ENCODE measurements at regions not wholly inside any gene's neighbourhood (a gene's known extent, or its start where the extent isn't known, plus 50 kb on each side); places are given as distances from the start of the nearest gene placed in this dataset.
A peak's percentile ranks its signal among the peaks of the same experiment; 100 is the strongest.

DNA sequence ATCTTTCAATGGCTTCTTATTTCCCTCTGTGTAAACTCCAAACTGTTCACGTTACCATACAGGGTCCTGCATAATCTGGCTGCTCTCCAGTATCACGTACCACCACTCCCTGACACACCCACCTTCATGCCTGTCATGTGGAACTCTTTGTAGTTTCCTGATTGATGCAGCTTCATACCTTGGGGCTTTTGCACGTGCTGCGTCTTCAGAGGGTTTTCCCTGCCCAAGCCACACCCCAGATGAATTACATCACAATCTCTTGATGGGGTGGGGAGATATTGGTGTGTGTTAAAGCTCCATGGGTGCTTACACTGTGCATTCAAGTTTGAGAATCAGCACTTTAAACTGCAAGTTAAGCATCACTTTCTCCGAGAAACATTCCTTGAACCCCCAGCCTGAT lies 101.9 kb downstream of the CT47B1 start (continued):
- TF ChIP-seq, protein P1, sequence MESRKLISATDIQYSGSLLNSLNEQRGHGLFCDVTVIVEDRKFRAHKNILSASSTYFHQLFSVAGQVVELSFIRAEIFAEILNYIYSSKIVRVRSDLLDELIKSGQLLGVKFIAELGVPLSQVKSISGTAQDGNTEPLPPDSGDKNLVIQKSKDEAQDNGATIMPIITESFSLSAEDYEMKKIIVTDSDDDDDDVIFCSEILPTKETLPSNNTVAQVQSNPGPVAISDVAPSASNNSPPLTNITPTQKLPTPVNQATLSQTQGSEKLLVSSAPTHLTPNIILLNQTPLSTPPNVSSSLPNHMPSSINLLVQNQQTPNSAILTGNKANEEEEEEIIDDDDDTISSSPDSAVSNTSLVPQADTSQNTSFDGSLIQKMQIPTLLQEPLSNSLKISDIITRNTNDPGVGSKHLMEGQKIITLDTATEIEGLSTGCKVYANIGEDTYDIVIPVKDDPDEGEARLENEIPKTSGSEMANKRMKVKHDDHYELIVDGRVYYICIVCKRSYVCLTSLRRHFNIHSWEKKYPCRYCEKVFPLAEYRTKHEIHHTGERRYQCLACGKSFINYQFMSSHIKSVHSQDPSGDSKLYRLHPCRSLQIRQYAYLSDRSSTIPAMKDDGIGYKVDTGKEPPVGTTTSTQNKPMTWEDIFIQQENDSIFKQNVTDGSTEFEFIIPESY (IDR thresholded peaks at IDR 0.05; ENCODE audit: extremely low read depth, insufficient replicate concordance, low read length): no peak
- TF ChIP-seq SP1 (IDR thresholded peaks at IDR 0.05; ENCODE audit: low read depth) (no peak), JUND (IDR thresholded peaks at IDR 0.05) (no peak), CEBPB (IDR thresholded peaks at IDR 0.05; ENCODE audit: low read depth) (no peak), ZFX (IDR thresholded peaks at IDR 0.05) (no peak), EZH2phosphoT487 (IDR thresholded peaks at IDR 0.05; ENCODE audit: borderline replicate concordance) (no peak), SIN3A (IDR thresholded peaks at IDR 0.05; ENCODE audit: low read depth) (no peak), FOSL1 (IDR thresholded peaks at IDR 0.05; ENCODE audit: low read depth) (no peak)

DNA sequence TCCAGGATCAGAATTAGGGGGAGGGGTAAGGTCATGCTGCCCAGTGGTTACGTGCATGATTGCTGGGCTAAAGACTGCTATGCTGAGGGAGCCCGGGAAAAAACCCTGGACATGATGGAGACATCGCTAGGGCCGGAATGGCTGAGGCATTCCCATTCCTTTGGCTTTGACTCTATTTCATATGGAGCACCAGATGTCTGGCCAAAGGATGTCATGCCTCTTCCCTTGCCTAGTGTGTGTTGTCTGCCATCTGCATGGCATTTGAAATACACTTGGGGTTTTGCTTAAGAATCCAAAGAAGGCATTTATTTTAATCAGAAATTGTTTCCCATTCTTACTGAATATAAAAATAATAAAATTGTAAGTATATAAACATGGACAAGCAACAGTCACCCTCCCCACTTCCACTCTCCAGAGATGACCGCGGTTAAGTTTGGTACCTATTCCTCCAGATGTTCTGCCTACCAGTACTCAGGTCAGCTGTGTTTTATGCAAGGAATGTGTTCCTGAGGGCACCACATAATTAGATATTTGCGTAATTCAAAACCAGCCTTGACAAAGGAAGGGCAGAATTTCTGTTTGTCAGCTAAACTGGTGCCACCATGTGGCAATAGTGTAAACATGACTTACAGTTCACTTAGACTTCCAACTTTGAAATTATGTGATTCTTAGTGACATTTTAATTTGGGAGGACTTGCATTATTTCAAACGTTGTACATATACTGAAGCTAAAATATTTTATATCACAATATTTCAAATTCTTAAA lies 105.9 kb downstream of the CT47B1 start:
- intact Hi-C loops (cut with micrococcal nuclease): loop anchor here (1.0 kb wide), 1 partner anchor 271 kb away; no protein-coding TSS in a partner anchor
- no peaks in the 10 kb centered on the region for H3K9me2 ChIP-seq (ENCODE audit: insufficient read depth)
- H2AFZ ChIP-seq (ENCODE audit: low read depth, low read length, poor library complexity, severe bottlenecking): peak overlapping the region; percentile 16
- 0 out of 4 replicates have a peak, but pooled peaks cover 0 to 4% of the 10 kb centered on the region in 2 experiments for H3K4me1 ChIP-seq (ENCODE audit: control insufficient read depth in 1 of 2, insufficient read depth in 2 of 2, low read length in 2 of 2)
- ChIA-PET POLR2A (no interaction called here), CTCF (no interaction called here), RAD21 (ENCODE audit: low non-redundant PET in 1 of 2, low total read pairs in 2 of 2, uncharacterized antibody in 2 of 2, unreplicated experiment in 2 of 2) (no interaction called here)
- BruUV-seq (replicated peaks): no TSS peak
- no peak overlapping the region for H3K4me2 ChIP-seq (ENCODE audit: low read length)
- no peaks in the 10 kb centered on the region for H3K9me3 ChIP-seq (ENCODE audit: control insufficient read depth in 1 of 2, insufficient read depth in 1 of 2, low read depth in 1 of 2, low read length in 2 of 2)
- H3K9ac ChIP-seq (ENCODE audit: low read length): no peak overlapping the region
- TF ChIP-seq POLR2AphosphoS5 (IDR thresholded peaks at IDR 0.05; ENCODE audit: low read depth, low read length) (no peak), EZH2phosphoT487 (IDR thresholded peaks at IDR 0.05; ENCODE audit: borderline replicate concordance) (no peak), YY1 (IDR thresholded peaks at IDR 0.05; ENCODE audit: extremely low read depth, insufficient replicate concordance, low read depth, low read length) (no peak), FOSL1 (IDR thresholded peaks at IDR 0.05; ENCODE audit: low read depth) (no peak), RAD21 (IDR thresholded peaks at IDR 0.05; ENCODE audit: low read depth) (peak; percentile 62), ZFX (IDR thresholded peaks at IDR 0.05) (no peak), SP1 (IDR thresholded peaks at IDR 0.05; ENCODE audit: low read depth) (no peak), SIN3A (IDR thresholded peaks at IDR 0.05; ENCODE audit: low read depth) (no peak), CEBPB (IDR thresholded peaks at IDR 0.05; ENCODE audit: low read depth) (0 out of 2 replicates have a peak, but pooled peaks have one; percentile 18), ELF1 (IDR thresholded peaks at IDR 0.05; ENCODE audit: borderline replicate concordance, low read depth) (no peak)
- TF ChIP-seq, protein P2, sequence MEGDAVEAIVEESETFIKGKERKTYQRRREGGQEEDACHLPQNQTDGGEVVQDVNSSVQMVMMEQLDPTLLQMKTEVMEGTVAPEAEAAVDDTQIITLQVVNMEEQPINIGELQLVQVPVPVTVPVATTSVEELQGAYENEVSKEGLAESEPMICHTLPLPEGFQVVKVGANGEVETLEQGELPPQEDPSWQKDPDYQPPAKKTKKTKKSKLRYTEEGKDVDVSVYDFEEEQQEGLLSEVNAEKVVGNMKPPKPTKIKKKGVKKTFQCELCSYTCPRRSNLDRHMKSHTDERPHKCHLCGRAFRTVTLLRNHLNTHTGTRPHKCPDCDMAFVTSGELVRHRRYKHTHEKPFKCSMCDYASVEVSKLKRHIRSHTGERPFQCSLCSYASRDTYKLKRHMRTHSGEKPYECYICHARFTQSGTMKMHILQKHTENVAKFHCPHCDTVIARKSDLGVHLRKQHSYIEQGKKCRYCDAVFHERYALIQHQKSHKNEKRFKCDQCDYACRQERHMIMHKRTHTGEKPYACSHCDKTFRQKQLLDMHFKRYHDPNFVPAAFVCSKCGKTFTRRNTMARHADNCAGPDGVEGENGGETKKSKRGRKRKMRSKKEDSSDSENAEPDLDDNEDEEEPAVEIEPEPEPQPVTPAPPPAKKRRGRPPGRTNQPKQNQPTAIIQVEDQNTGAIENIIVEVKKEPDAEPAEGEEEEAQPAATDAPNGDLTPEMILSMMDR (IDR thresholded peaks at IDR 0.05 in 2 of 3, conservative IDR thresholded peaks at IDR 0.05 in 1 of 3; ENCODE audit: borderline replicate concordance in 1 of 3, insufficient read depth in 1 of 3, low read depth in 2 of 3, low read length in 2 of 3): peak; percentile 30 to 45 (median 45); a peak in 4 of 6 replicates
- ATAC-seq (peak; percentile 69; the same call in 1 of the 2 replicates), DNase-seq (ENCODE audit: low read depth, low spot score) (peak; percentile 16)
- H3K27ac ChIP-seq (ENCODE audit: low read depth, low read length): no peak overlapping the region
- H3K27me3 ChIP-seq (ENCODE audit: insufficient read depth, low read length): no peaks in the 10 kb centered on the region
- H3K36me3 ChIP-seq (ENCODE audit: control insufficient read depth in 1 of 2, insufficient read depth in 2 of 2, low read length in 2 of 2): no peaks in the 10 kb centered on the region
- H4K20me1 ChIP-seq (ENCODE audit: insufficient read depth): no peaks in the 10 kb centered on the region
- no peaks in the 10 kb centered on the region for H3K79me2 ChIP-seq (ENCODE audit: insufficient read depth, low read length)
- H3K4me3 ChIP-seq (replicated peaks in 1 of 2; ENCODE audit: low read depth in 1 of 2, low read length in 2 of 2): no peak overlapping the region

Measured in HCT116 (cell line).